HepG2 (cell line): ENCODE measurements at regions not wholly inside any gene's neighbourhood (a gene's known extent, or its start where the extent isn't known, plus 50 kb on each side); places are given as distances from the start of the nearest gene placed in this dataset.
"Not testable (repeated sequence)": the region's sequence is repeated elsewhere in the genome, so short reads cannot be mapped to it uniquely, and the experiment has no call there.

Experiments
- CEBPB ChIP-seq: IDR thresholded peaks from 2 replicates; pipeline ENCODE4 v1.6.1; 2011; ENCODE audit warnings: low read depth, low read length, improper control_type of control experiment, borderline replicate concordance
- EED ChIP-seq: sonication (generic); formaldehyde crosslinking; IDR thresholded peaks from 2 replicates; pipeline ENCODE4 v1.5.0; 2020; ENCODE audit warnings: mild to moderate bottlenecking, missing genetic modification reagents
- NPAS2 ChIP-seq: sonication (generic); formaldehyde crosslinking; IDR thresholded peaks from 2 replicates; pipeline ENCODE4 v1.8.0; 2022; ENCODE audit warnings: mild to moderate bottlenecking, missing genetic modification reagents, borderline replicate concordance
- RAD51 ChIP-seq: fragments of 450-650 bp; IDR thresholded peaks from 2 replicates; pipeline ENCODE4 v1.6.1; 2016; ENCODE audit warnings: borderline replicate concordance
- SUZ12 ChIP-seq: fragments of 150-350 bp; IDR thresholded peaks from 2 replicates; pipeline ENCODE4 v1.6.1; 2014; ENCODE audit warnings: low read depth, low read length
- ZNF24 ChIP-seq: fragments of 450-650 bp; IDR thresholded peaks from 2 replicates; pipeline ENCODE4 v1.6.1; 2017; ENCODE audit warnings: antibody characterized with exemption, mild to moderate bottlenecking
- ZNF451 ChIP-seq: sonication (generic); formaldehyde crosslinking; IDR thresholded peaks from 2 replicates; pipeline ENCODE4 v1.5.0; 2020; ENCODE audit warnings: mild to moderate bottlenecking, missing genetic modification reagents
- TF ChIP-seq, protein P1 (sequence below): sonication (generic); formaldehyde crosslinking; IDR thresholded peaks from 2 replicates; pipeline ENCODE4 v1.5.0; 2020; ENCODE audit warnings: mild to moderate bottlenecking, missing genetic modification reagents, moderate library complexity
- TF ChIP-seq, protein P2 (sequence below): sonication (generic); formaldehyde crosslinking; IDR thresholded peaks from 2 replicates; pipeline ENCODE4 v1.4.0; 2020; ENCODE audit warnings: low read depth, mild to moderate bottlenecking, missing genetic modification reagents

DNA sequence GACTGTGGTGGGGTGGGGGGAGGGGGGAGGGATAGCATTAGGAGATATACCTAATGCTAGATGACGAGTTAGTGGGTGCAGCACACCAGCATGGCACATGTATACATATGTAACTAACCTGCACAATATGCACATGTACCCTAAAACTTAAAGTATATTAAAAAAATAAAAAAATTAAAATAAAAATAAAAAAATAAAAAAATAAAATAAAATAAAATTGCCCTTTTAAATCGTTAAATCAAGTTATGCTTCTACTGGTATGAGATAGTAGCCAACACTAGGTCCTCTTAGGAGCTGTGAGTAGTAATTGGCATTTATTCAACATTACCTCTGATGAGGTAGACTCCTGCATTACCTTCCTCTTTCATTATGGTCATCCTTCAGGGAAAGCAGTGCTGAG lies 52.9 kb upstream of the FAM241A start:
- TF ChIP-seq CEBPB; EED (CRISPR knock-in tag); RAD51; SUZ12; ZNF24; ZNF451 (CRISPR knock-in tag); NPAS2 (CRISPR knock-in tag): not testable (repeated sequence)
- TF ChIP-seq, protein P1, sequence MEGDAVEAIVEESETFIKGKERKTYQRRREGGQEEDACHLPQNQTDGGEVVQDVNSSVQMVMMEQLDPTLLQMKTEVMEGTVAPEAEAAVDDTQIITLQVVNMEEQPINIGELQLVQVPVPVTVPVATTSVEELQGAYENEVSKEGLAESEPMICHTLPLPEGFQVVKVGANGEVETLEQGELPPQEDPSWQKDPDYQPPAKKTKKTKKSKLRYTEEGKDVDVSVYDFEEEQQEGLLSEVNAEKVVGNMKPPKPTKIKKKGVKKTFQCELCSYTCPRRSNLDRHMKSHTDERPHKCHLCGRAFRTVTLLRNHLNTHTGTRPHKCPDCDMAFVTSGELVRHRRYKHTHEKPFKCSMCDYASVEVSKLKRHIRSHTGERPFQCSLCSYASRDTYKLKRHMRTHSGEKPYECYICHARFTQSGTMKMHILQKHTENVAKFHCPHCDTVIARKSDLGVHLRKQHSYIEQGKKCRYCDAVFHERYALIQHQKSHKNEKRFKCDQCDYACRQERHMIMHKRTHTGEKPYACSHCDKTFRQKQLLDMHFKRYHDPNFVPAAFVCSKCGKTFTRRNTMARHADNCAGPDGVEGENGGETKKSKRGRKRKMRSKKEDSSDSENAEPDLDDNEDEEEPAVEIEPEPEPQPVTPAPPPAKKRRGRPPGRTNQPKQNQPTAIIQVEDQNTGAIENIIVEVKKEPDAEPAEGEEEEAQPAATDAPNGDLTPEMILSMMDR: not testable (repeated sequence)
- TF ChIP-seq, protein P2, sequence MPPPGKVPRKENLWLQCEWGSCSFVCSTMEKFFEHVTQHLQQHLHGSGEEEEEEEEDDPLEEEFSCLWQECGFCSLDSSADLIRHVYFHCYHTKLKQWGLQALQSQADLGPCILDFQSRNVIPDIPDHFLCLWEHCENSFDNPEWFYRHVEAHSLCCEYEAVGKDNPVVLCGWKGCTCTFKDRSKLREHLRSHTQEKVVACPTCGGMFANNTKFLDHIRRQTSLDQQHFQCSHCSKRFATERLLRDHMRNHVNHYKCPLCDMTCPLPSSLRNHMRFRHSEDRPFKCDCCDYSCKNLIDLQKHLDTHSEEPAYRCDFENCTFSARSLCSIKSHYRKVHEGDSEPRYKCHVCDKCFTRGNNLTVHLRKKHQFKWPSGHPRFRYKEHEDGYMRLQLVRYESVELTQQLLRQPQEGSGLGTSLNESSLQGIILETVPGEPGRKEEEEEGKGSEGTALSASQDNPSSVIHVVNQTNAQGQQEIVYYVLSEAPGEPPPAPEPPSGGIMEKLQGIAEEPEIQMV (CRISPR knock-in tag): not testable (repeated sequence)
